Esophagus muscularis mucosa (tissue), 4 donors: ENCODE measurements at regions not wholly inside any gene's neighbourhood (a gene's known extent, or its start where the extent isn't known, plus 50 kb on each side); places are given as distances from the start of the nearest gene placed in this dataset.

Source experiments
- DNase-seq: peaks from one replicate; pipeline ENCODE4 v3.0.0-alpha.2; 2017; ENCODE audit errors: extremely low spot score
- H3K27ac ChIP-seq, 4 donors: fragments of 200-600 bp; sonication (generic); replicated peaks in 1 of 4; 1 replicate in 3 of 4; 2 replicates in 1 of 4; pipeline ENCODE4 v1.5.1; 2016 to 2019; ENCODE audit warnings: mild to moderate bottlenecking in 1 of 4
- H3K27me3 ChIP-seq, 4 donors: fragments of 200-600 bp; sonication (generic); one replicate each; pipeline versions ENCODE4 v1.5.1 to v1.6.0; 2016 to 2019
- H3K36me3 ChIP-seq, 4 donors: fragments of 200-600 bp; sonication (generic); one replicate each; pipeline ENCODE4 v1.5.1; 2016 to 2019
- H3K4me1 ChIP-seq, 4 donors: fragments of 200-600 bp; sonication (generic); one replicate each; pipeline ENCODE4 v1.5.1; 2016 to 2019
- H3K4me3 ChIP-seq, 4 donors: fragments of 200-600 bp; sonication (generic); 1 replicate in 2 of 4; 2 replicates in 2 of 4; pipeline ENCODE4 v1.5.1; 2016 to 2019; ENCODE audit warnings: mild to moderate bottlenecking in 4 of 4, moderate library complexity in 1 of 4
- H3K9me3 ChIP-seq, 4 donors: fragments of 200-600 bp; sonication (generic); 1 replicate in 3 of 4; 2 replicates in 1 of 4; pipeline ENCODE4 v1.5.1; 2016 to 2019
- EP300 ChIP-seq: sonication (generic); formaldehyde crosslinking; IDR thresholded peaks from one replicate; pipeline ENCODE4 v1.6.1; 2017; ENCODE audit warnings: antibody characterized with exemption
- POLR2A ChIP-seq: fragments of 450-650 bp; IDR thresholded peaks from one replicate; pipeline ENCODE4 v1.6.1; 2017; ENCODE audit warnings: antibody characterized with exemption, moderate library complexity, mild to moderate bottlenecking, low read depth
- POLR2AphosphoS5 ChIP-seq, 2 donors: sonication (generic); formaldehyde crosslinking; IDR thresholded peaks; one replicate each; pipeline ENCODE4 v1.6.1; 2017; ENCODE audit warnings: antibody characterized with exemption in 2 of 2
- WGBS: methylation state at CpG from one replicate; pipeline ENCODE4 v1.1.5; 2018; 5-methylcytosine and 5-hydroxymethylcytosine counted together
- intact Hi-C: fragments of 100-400 bp; cut with DNase I; formaldehyde crosslinking; loops from one replicate; pipeline ENCODE4 v1.15.1; 2023
- TF ChIP-seq, protein P1 (sequence below), 3 experiments: fragments of 200-600 bp in 2 of 3; fragments of 450-650 bp in 1 of 3; sonication (generic) in 2 of 3; IDR thresholded peaks; one replicate each; pipeline ENCODE4 v1.5.1; 2017 to 2019; ENCODE audit warnings: antibody characterized with exemption in 3 of 3, mild to moderate bottlenecking in 2 of 3, moderate library complexity in 1 of 3

DNA sequence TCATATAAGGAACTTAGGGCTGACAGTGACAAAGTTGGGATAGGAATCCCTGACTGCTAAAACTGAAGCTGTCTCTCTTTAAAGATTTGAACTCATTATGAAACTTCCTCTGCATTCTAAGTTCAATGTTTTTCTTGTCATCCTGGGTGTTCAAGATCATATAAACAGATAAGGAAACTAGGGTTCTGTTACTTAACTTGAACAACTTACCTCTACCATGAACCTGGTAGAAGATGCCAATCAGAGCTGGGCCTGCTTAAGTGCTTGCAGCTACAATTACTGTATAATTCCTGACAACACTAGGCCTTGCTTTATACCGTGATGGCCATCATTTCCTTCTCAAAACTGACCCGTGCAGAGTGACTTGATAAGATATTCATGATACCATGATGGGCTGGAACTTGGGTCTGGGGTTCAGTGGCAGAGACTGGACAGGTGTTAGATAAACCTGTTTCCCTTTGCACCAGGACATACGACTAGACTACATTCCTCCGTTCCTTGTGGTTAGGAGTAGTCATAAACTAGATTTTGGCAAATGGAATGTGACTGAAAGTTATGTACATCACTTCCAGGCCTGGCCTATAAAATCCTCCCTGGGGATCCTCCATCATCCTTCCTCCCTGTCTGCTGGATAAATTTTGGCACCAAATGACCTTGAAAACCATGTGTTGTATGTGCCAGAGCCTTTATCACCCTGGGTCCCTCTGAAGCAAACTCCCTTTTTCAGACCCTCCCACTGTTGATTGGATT, 172.2 kb upstream of the PRICKLE1 start:
- TF ChIP-seq EP300 (no peak), POLR2A (no peak), POLR2AphosphoS5 (IDR thresholded peaks at IDR 0.05) (no peak)
- TF ChIP-seq, protein P1, sequence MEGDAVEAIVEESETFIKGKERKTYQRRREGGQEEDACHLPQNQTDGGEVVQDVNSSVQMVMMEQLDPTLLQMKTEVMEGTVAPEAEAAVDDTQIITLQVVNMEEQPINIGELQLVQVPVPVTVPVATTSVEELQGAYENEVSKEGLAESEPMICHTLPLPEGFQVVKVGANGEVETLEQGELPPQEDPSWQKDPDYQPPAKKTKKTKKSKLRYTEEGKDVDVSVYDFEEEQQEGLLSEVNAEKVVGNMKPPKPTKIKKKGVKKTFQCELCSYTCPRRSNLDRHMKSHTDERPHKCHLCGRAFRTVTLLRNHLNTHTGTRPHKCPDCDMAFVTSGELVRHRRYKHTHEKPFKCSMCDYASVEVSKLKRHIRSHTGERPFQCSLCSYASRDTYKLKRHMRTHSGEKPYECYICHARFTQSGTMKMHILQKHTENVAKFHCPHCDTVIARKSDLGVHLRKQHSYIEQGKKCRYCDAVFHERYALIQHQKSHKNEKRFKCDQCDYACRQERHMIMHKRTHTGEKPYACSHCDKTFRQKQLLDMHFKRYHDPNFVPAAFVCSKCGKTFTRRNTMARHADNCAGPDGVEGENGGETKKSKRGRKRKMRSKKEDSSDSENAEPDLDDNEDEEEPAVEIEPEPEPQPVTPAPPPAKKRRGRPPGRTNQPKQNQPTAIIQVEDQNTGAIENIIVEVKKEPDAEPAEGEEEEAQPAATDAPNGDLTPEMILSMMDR (IDR thresholded peaks at IDR 0.05) = no peak
- intact Hi-C loops = no loop called here
- Histone ChIP-seq H3K36me3 (no peaks in the 10 kb centered on the region), H3K27me3 (no peaks in the 10 kb centered on the region), H3K4me1 (peaks cover 20 to 31% (median 24%) of the 10 kb centered on the region in 4 donors), H3K27ac (no peak overlapping the region), H3K9me3 (no peaks in the 10 kb centered on the region), H3K4me3 (no peak overlapping the region)
- DNase-seq = peak; percentile 78
- WGBS = 85% methylated on average over 4 of the region's 4 CpGs

DNA sequence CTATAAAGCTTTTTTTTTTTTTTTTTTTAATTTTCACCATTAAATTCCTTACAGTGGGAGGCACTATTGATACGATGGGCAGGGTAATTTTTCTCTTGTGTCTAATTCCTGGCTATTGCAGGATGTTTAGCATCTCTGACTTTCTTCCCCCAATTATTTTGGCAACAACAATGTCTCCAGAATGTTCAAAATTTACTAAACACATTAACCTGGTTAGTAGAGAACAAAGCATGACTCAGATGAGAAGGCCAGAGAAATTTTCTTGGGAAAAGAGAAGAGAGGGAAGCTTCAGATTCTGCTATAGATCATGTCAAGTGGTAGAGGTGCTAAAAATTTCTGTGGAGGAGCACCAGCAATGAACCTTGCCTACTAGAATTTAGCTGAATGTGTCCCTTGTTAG, 171.5 kb upstream of the PRICKLE1 start:
- H3K4me1 ChIP-seq = peaks cover 20 to 31% (median 26%) of the 10 kb centered on the region in 4 donors
- H3K36me3 ChIP-seq = no peaks in the 10 kb centered on the region
- intact Hi-C loops = no loop called here
- H3K9me3 ChIP-seq = no peaks in the 10 kb centered on the region
- H3K4me3 ChIP-seq = no peak overlapping the region
- no peak for DNase-seq
- TF ChIP-seq POLR2A (no peak), POLR2AphosphoS5 (IDR thresholded peaks at IDR 0.05) (no peak), EP300 (no peak)
- TF ChIP-seq, protein P1 (IDR thresholded peaks at IDR 0.05) = no peak
- no peaks in the 10 kb centered on the region for H3K27me3 ChIP-seq
- H3K27ac ChIP-seq = no peak overlapping the region
- 75% methylated on average over 1 of the region's 1 CpG for WGBS

DNA sequence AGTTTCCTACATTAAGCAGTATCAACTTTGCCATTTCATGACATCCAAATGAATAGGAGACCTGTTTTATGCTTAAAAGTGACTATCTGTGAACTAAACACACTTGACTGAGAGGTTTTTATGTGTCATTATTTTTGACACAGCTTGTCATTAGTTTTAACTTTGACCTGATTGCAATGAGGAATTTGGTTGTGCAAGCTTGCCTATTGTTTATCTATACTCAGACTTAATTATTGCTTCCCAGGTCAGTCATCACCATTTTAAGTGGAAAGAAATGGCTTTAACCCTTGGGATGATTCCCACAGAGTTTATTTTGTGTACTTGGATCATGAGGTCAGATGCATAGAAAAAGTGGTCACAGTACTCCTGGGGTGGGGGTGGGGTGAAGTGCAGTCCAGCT, 171.0 kb upstream of the PRICKLE1 start:
- H3K27me3 ChIP-seq = no peaks in the 10 kb centered on the region
- H3K27ac ChIP-seq = peak overlapping the region in 3 of 4 donors; percentile 7 to 55 (median 42)
- no peaks in the 10 kb centered on the region for H3K9me3 ChIP-seq
- peaks cover 20 to 31% (median 26%) of the 10 kb centered on the region in 4 donors for H3K4me1 ChIP-seq
- TF ChIP-seq POLR2AphosphoS5 (IDR thresholded peaks at IDR 0.05) = no peak
- TF ChIP-seq, protein P1 (IDR thresholded peaks at IDR 0.05) = no peak
- TF ChIP-seq POLR2A = no peak
- no peak for TF ChIP-seq EP300
- DNase-seq = no peak
- intact Hi-C loops = no loop called here
- no peak overlapping the region for H3K4me3 ChIP-seq
- H3K36me3 ChIP-seq = no peaks in the 10 kb centered on the region

DNA sequence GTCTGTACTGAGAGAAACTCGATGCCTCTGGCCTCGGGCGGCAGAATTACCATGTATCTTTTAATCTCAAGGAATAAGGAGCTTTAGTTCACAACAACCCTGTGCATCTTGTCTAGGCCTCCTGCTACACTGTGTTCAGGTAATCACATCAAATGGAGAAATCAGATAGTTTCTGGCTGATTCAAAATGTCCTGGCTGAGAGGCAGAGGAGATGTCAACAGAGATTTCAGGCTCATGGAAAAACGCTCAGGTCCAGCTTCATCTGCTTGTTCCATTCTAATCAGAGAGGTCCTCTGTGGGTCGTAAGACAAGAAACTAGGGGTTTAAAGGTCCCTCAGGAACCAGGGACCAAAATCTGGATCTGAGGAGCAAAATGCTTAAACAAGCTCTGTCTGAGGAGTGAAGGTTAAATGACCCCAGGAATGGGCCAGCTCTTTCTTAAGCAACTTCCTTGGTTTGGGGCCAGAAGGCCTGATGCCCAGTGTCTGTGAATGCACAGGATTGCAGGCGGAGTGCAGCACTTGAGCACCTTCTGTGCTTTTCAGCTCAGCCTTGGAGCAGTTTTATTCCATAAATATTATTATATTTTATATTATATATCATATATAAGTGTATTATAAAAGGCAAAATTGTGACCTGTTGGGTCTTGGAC, 170.2 kb upstream of the PRICKLE1 start:
- TF ChIP-seq POLR2A (no peak), EP300 (no peak), POLR2AphosphoS5 (IDR thresholded peaks at IDR 0.05) (peak in 1 of 2 donors; percentile 72)
- TF ChIP-seq, protein P1 (IDR thresholded peaks at IDR 0.05) = no peak
- Histone ChIP-seq H3K4me3 (no peak overlapping the region), H3K9me3 (no peaks in the 10 kb centered on the region), H3K4me1 (peaks cover 20 to 31% (median 26%) of the 10 kb centered on the region in 4 donors), H3K36me3 (no peaks in the 10 kb centered on the region), H3K27me3 (no peaks in the 10 kb centered on the region), H3K27ac (peak overlapping the region; percentile 42 to 55 (median 47))
- WGBS = 67% methylated on average over 6 of the region's 6 CpGs
- peak; percentile 93 for DNase-seq
- intact Hi-C loops = no loop called here
